Midbrain (tissue), 1 donor: ENCODE measurements at regions not wholly inside any gene's neighbourhood (a gene's known extent, or its start where the extent isn't known, plus 50 kb on each side); places are given as distances from the start of the nearest gene placed in this dataset.
"Not testable (repeated sequence)": the region's sequence is repeated elsewhere in the genome, so short reads cannot be mapped to it uniquely, and the experiment has no call there.

ENCODE experiments used
- DNase-seq: peaks from one replicate; lab custom pipeline; 2025; lab: John Stamatoyannopoulos, UW

- peak; percentile 11 for DNase-seq
Measured at GRCh38 chr3:106398891-106399600, 530.2 kb upstream of the CBLB start.

- no peak for DNase-seq
Measured at GRCh38 chr3:106399761-106400160, 530.9 kb upstream of the CBLB start.

GRCh38 chr3:106401666-106402490 is 533.1 kb upstream of the CBLB start:
- peak; percentile 6 for DNase-seq

- DNase-seq: no peak
Measured at GRCh38 chr3:106403371-106404145, 534.7 kb upstream of the CBLB start.

GRCh38 chr3:106413683-106414082 is 544.9 kb upstream of the CBLB start:
- no peak for DNase-seq

- no peak for DNase-seq
Measured at GRCh38 chr3:106420628-106421027, 551.8 kb upstream of the CBLB start.

GRCh38 chr3:106421426-106421825 is 552.6 kb upstream of the CBLB start:
- DNase-seq: no peak

GRCh38 chr3:106421909-106422308 is 553.1 kb upstream of the CBLB start:
- DNase-seq: no peak

- DNase-seq: no peak
Measured at GRCh38 chr3:106423321-106424225, 554.8 kb upstream of the CBLB start.

GRCh38 chr3:106425026-106425425 is 556.2 kb upstream of the CBLB start:
- no peak for DNase-seq

GRCh38 chr3:106425916-106426315 is 557.1 kb upstream of the CBLB start:
- no peak for DNase-seq

GRCh38 chr3:106428565-106428994 is 559.8 kb upstream of the CBLB start:
- no peak for DNase-seq

- DNase-seq: no peak
Measured at GRCh38 chr3:106431721-106432120, 562.9 kb upstream of the CBLB start.

GRCh38 chr3:106435899-106436453 is 567.2 kb upstream of the CBLB start:
- no peak for DNase-seq

GRCh38 chr3:106438887-106439286 is 570.1 kb upstream of the CBLB start:
- no peak for DNase-seq

GRCh38 chr3:106440672-106441071 is 571.9 kb upstream of the CBLB start:
- DNase-seq: no peak

- no peak for DNase-seq
Measured at GRCh38 chr3:106446271-106446670, 577.5 kb upstream of the CBLB start.

- no peak for DNase-seq
Measured at GRCh38 chr3:106447723-106448301, 579.0 kb upstream of the CBLB start.

- not testable (repeated sequence) for DNase-seq
Measured at GRCh38 chr3:106448372-106448966, 579.7 kb upstream of the CBLB start.

GRCh38 chr3:106452096-106452495 is 583.3 kb upstream of the CBLB start:
- peak; percentile 38 for DNase-seq
